Superior temporal gyrus (tissue), 1 donor: ENCODE measurements at regions not wholly inside any gene's neighbourhood (a gene's known extent, or its start where the extent isn't known, plus 50 kb on each side); places are given as distances from the start of the nearest gene placed in this dataset.

Experiments used
- DNase-seq: peaks from one replicate; pipeline ENCODE4 v3.0.0-alpha.2; 2016; ENCODE audit errors: extremely low spot score

- DNase-seq = no peak
These were observed 357.2 kb upstream of the SALL3 start for GRCh38 chr18:78622251-78622906.

- DNase-seq = no peak
These were observed 356.6 kb upstream of the SALL3 start for GRCh38 chr18:78622907-78623541.

- DNase-seq = no peak
These were observed 354.9 kb upstream of the SALL3 start for GRCh38 chr18:78624646-78625279.

GRCh38 chr18:78625847-78626246, 353.8 kb upstream of the SALL3 start:
- DNase-seq = no peak

- no peak for DNase-seq
These were observed 351.9 kb upstream of the SALL3 start for GRCh38 chr18:78627551-78628346.

GRCh38 chr18:78629426-78629825, 350.2 kb upstream of the SALL3 start:
- no peak for DNase-seq

GRCh38 chr18:78630356-78630755, 349.3 kb upstream of the SALL3 start:
- no peak for DNase-seq

GRCh38 chr18:78630981-78631510, 348.6 kb upstream of the SALL3 start:
- DNase-seq = no peak

- DNase-seq = no peak
These were observed 347.5 kb upstream of the SALL3 start for GRCh38 chr18:78632111-78632541.

- no peak for DNase-seq
These were observed 345.4 kb upstream of the SALL3 start for GRCh38 chr18:78634061-78634696.

- DNase-seq = no peak
These were observed 344.4 kb upstream of the SALL3 start for GRCh38 chr18:78635093-78635800.

- DNase-seq = no peak
These were observed 343.4 kb upstream of the SALL3 start for GRCh38 chr18:78636260-78636659.

- DNase-seq = no peak
These were observed 341.9 kb upstream of the SALL3 start for GRCh38 chr18:78637442-78638402.

- DNase-seq = no peak
These were observed 340.3 kb upstream of the SALL3 start for GRCh38 chr18:78639006-78639950.

GRCh38 chr18:78640246-78640995, 339.2 kb upstream of the SALL3 start:
- DNase-seq = no peak

GRCh38 chr18:78641689-78642231, 337.9 kb upstream of the SALL3 start:
- DNase-seq = no peak

GRCh38 chr18:78642296-78642951, 337.2 kb upstream of the SALL3 start:
- DNase-seq = no peak
